ENCODE measurements at regions not wholly inside any gene's neighbourhood (a gene's known extent, or its start where the extent isn't known, plus 50 kb on each side); places are given as distances from the start of the nearest gene placed in this dataset.
"Not testable (repeated sequence)": the region's sequence is repeated elsewhere in the genome, so short reads cannot be mapped to it uniquely, and the experiment has no call there.

- TF ChIP-seq, protein P1, sequence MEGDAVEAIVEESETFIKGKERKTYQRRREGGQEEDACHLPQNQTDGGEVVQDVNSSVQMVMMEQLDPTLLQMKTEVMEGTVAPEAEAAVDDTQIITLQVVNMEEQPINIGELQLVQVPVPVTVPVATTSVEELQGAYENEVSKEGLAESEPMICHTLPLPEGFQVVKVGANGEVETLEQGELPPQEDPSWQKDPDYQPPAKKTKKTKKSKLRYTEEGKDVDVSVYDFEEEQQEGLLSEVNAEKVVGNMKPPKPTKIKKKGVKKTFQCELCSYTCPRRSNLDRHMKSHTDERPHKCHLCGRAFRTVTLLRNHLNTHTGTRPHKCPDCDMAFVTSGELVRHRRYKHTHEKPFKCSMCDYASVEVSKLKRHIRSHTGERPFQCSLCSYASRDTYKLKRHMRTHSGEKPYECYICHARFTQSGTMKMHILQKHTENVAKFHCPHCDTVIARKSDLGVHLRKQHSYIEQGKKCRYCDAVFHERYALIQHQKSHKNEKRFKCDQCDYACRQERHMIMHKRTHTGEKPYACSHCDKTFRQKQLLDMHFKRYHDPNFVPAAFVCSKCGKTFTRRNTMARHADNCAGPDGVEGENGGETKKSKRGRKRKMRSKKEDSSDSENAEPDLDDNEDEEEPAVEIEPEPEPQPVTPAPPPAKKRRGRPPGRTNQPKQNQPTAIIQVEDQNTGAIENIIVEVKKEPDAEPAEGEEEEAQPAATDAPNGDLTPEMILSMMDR (optimal IDR thresholded peaks at IDR 0.05 in 1 of 3, IDR thresholded peaks at IDR 0.05 in 1 of 3, conservative IDR thresholded peaks at IDR 0.05 in 1 of 3; ENCODE audit: extremely low read depth in 1 of 3, insufficient read depth in 2 of 3, low read length in 3 of 3): not testable (repeated sequence)
- TF ChIP-seq EZH2 (IDR thresholded peaks at IDR 0.05; ENCODE audit: low read length): not testable (repeated sequence)
Observed at GRCh38 chr2:87449462-87449980, 298.4 kb upstream of the PLGLB2 start.
